H9 (cell line): ENCODE measurements at regions not wholly inside any gene's neighbourhood (a gene's known extent, or its start where the extent isn't known, plus 50 kb on each side); places are given as distances from the start of the nearest gene placed in this dataset.

ENCODE experiments used
- DNase-seq: peaks from one replicate; pipeline ENCODE4 v3.0.0-alpha.2; 2017
- H2AFZ ChIP-seq: one replicate; pipeline ENCODE4 v1.6.1; 2013; ENCODE audit warnings: mild to moderate bottlenecking, low read length, control low read depth, moderate library complexity
- H2AK5ac ChIP-seq: 2 replicates; pipeline ENCODE4 v1.6.1; 2013; ENCODE audit warnings: low read length, control low read depth, mixed read lengths; ENCODE audit not compliant: insufficient read length
- H2BK120ac ChIP-seq: one replicate; pipeline ENCODE4 v1.6.1; 2013; ENCODE audit warnings: low read depth, mild to moderate bottlenecking, low read length, control low read depth, inconsistent platforms; ENCODE audit not compliant: poor library complexity, severe bottlenecking
- H2BK12ac ChIP-seq: 2 replicates; pipeline ENCODE4 v1.6.1; 2013; ENCODE audit warnings: low read length, control low read depth, mixed read lengths, low read depth; ENCODE audit not compliant: insufficient read length
- H2BK15ac ChIP-seq: 2 replicates; pipeline ENCODE4 v1.6.1; 2013; ENCODE audit warnings: low read depth, low read length, control low read depth
- H2BK20ac ChIP-seq: one replicate; pipeline ENCODE4 v1.6.1; 2013; ENCODE audit warnings: low read depth, mild to moderate bottlenecking, low read length, control low read depth, inconsistent platforms; ENCODE audit not compliant: poor library complexity, severe bottlenecking
- H2BK5ac ChIP-seq: 2 replicates; pipeline ENCODE4 v1.6.1; 2013; ENCODE audit warnings: low read length, control low read depth, mixed read lengths; ENCODE audit not compliant: insufficient read length
- H3K14ac ChIP-seq: 2 replicates; pipeline ENCODE4 v1.6.1; 2013; ENCODE audit warnings: low read length, control low read depth; ENCODE audit not compliant: insufficient read depth
- H3K18ac ChIP-seq: 2 replicates; pipeline ENCODE4 v1.6.1; 2013; ENCODE audit warnings: low read depth, mild to moderate bottlenecking, mixed read lengths, low read length, control low read depth; ENCODE audit not compliant: insufficient read length
- H3K23ac ChIP-seq: 2 replicates; pipeline ENCODE4 v1.6.1; 2013; ENCODE audit warnings: low read length, control low read depth, mixed read lengths, low read depth; ENCODE audit not compliant: insufficient read length
- H3K23me2 ChIP-seq: 2 replicates; pipeline ENCODE4 v1.6.1; 2013; ENCODE audit warnings: low read depth, mild to moderate bottlenecking, mixed read lengths, low read length, control low read depth; ENCODE audit not compliant: insufficient read length, poor library complexity, severe bottlenecking
- H3K27ac ChIP-seq: 2 replicates; pipeline ENCODE4 v1.5.1; 2013; ENCODE audit warnings: low read length, control low read depth, mixed read lengths, low read depth; ENCODE audit not compliant: insufficient read length
- H3K27me3 ChIP-seq: 2 replicates; pipeline ENCODE4 v1.6.1; 2013; ENCODE audit warnings: low read length, control low read depth, inconsistent platforms; ENCODE audit not compliant: insufficient read depth
- H3K4ac ChIP-seq: 2 replicates; pipeline ENCODE4 v1.6.1; 2013; ENCODE audit warnings: low read depth, mild to moderate bottlenecking, control low read depth, inconsistent platforms, low read length, moderate library complexity
- H3K4me1 ChIP-seq: 2 replicates; pipeline ENCODE4 v1.6.1; 2013; ENCODE audit warnings: low read length, control low read depth, inconsistent platforms; ENCODE audit not compliant: insufficient read depth
- H3K4me2 ChIP-seq: 2 replicates; pipeline ENCODE4 v1.6.1; 2013; ENCODE audit warnings: low read length, control low read depth, mixed read lengths; ENCODE audit not compliant: insufficient read length, insufficient read depth
- H3K56ac ChIP-seq: 2 replicates; pipeline ENCODE4 v1.6.1; 2013; ENCODE audit warnings: low read depth, mild to moderate bottlenecking, mixed read lengths, low read length, control low read depth; ENCODE audit not compliant: insufficient read length
- H3K79me1 ChIP-seq: 2 replicates; pipeline ENCODE4 v1.6.1; 2013; ENCODE audit warnings: low read depth, mild to moderate bottlenecking, moderate library complexity, low read length, control low read depth, inconsistent platforms; ENCODE audit not compliant: insufficient read depth, poor library complexity, severe bottlenecking
- H3K79me2 ChIP-seq: 2 replicates; pipeline ENCODE4 v1.6.1; 2013; ENCODE audit warnings: low read length, control low read depth, inconsistent platforms; ENCODE audit not compliant: insufficient read depth
- H3K9ac ChIP-seq: 2 replicates; pipeline ENCODE4 v1.6.1; 2013; ENCODE audit warnings: low read length, control low read depth, mixed read lengths; ENCODE audit not compliant: insufficient read length; ENCODE audit errors: extremely low read depth
- H3K9me3 ChIP-seq: one replicate; pipeline ENCODE4 v1.6.1; 2013; ENCODE audit warnings: low read depth, low read length, inconsistent platforms; ENCODE audit not compliant: control insufficient read depth
- H3T11ph ChIP-seq: one replicate; pipeline ENCODE4 v1.6.1; 2013; ENCODE audit warnings: mild to moderate bottlenecking, low read length, control low read depth, inconsistent platforms
- H4K20me1 ChIP-seq: one replicate; pipeline ENCODE4 v1.6.1; 2013; ENCODE audit not compliant: control insufficient read depth, insufficient read length, insufficient read depth
- H4K5ac ChIP-seq: 2 replicates; pipeline ENCODE4 v1.6.1; 2013; ENCODE audit warnings: low read depth, mild to moderate bottlenecking, mixed read lengths, low read length, control low read depth; ENCODE audit not compliant: insufficient read length
- H4K8ac ChIP-seq: replicated peaks from 2 replicates; pipeline ENCODE4 v1.6.1; 2013; ENCODE audit warnings: low read length, control low read depth, mixed read lengths, low read depth; ENCODE audit not compliant: insufficient read length
- H4K91ac ChIP-seq: 2 replicates; pipeline ENCODE4 v1.6.1; 2013; ENCODE audit warnings: low read depth, mild to moderate bottlenecking, moderate library complexity, mixed read lengths, low read length, control low read depth; ENCODE audit not compliant: insufficient read length
- H3K27ac Mint-ChIP-seq, 3 experiments: 2 replicates in 2 of 3; 3 replicates in 1 of 3; pipeline ENCODE4 v1.8.0; 2020 to 2021; ENCODE audit warnings: mixed read lengths in 3 of 3, mild to moderate bottlenecking in 1 of 3, moderate library complexity in 1 of 3
- H3K27me3 Mint-ChIP-seq: 2 replicates; pipeline ENCODE4 v1.8.0; 2021; ENCODE audit warnings: low read depth, mild to moderate bottlenecking, moderate library complexity, mixed read lengths
- H3K36me3 Mint-ChIP-seq, 3 experiments: 2 replicates in 2 of 3; 3 replicates in 1 of 3; pipeline ENCODE4 v1.8.0; 2020 to 2021; ENCODE audit warnings: low read depth in 3 of 3, mixed read lengths in 3 of 3; ENCODE audit not compliant: insufficient read depth in 1 of 3
- H3K4me1 Mint-ChIP-seq, 2 experiments: 2 replicates each; pipeline ENCODE4 v1.8.0; 2020; ENCODE audit warnings: mixed read lengths in 2 of 2
- H3K4me3 Mint-ChIP-seq, 2 experiments: 2 replicates in 1 of 2; 3 replicates in 1 of 2; pipeline ENCODE4 v1.8.0; 2020 to 2021; ENCODE audit warnings: mild to moderate bottlenecking in 2 of 2, mixed read lengths in 2 of 2, moderate library complexity in 1 of 2
- H3K9me3 Mint-ChIP-seq, 2 experiments: 2 replicates in 1 of 2; 3 replicates in 1 of 2; pipeline ENCODE4 v1.8.0; 2020; ENCODE audit warnings: mild to moderate bottlenecking in 2 of 2, mixed read lengths in 2 of 2, moderate library complexity in 1 of 2
- WGBS: extraction: QIAGEN DNeasy Blood & Tissue Kit; methylation state at CpG from one replicate; pipeline ENCODE4 v1.1.7; 2013; ENCODE audit warnings: missing lambda C conversion rate, low lambda C conversion rate, mixed read lengths; ENCODE audit not compliant: insufficient read length; ENCODE audit errors: extremely low coverage; 5-methylcytosine and 5-hydroxymethylcytosine counted together
- TF ChIP-seq, protein P1 (sequence below): fragments of 200-600 bp; sonication (generic); conservative IDR thresholded peaks from 3 replicates; pipeline ENCODE4 v1.8.0; 2021; ENCODE audit warnings: antibody characterized with exemption, mild to moderate bottlenecking

DNA sequence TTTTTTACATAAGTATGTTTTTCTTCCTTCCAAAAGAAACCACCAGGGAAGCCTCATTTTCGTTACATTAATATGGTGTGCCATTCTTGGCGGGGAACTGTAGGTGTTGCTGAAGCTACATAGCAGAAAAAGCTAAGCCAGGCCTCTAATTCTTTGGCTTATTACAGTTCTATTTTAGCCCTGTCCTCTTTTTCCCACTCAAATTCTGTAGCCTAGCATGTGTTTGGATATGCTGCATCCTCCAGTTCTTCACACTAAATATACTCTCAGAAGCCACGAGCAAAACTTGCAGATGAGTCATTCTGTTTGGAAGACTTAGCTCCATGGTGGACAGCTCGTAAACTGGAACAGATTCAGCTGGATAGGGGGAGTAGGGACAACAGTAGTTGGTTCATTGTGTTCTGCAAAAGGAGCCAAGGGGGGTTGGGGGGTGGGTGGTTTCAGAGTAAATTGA, 369.4 kb downstream of the TMEM161B start:
- WGBS = no CpG with 5 or more reads among the region's 4 CpGs
- Mint-ChIP-seq H3K4me3 (no peak overlapping the region), H3K36me3 (peaks cover 0 to 2% (median 0%) of the 10 kb centered on the region in 3 experiments; a peak in 1 of 7 replicates), H3K4me1 (peaks cover 14 to 17% of the 10 kb centered on the region in 2 experiments), H3K9me3 (no peaks in the 10 kb centered on the region), H3K27ac (peak overlapping the region in 1 of 3 experiments; percentile 25; a peak in 1 of 7 replicates), H3K27me3 (no peaks in the 10 kb centered on the region)
- H4K5ac ChIP-seq = no peak overlapping the region
- no peak overlapping the region for H3K4ac ChIP-seq
- no peak overlapping the region for H2BK20ac ChIP-seq
- H4K20me1 ChIP-seq = no peaks in the 10 kb centered on the region
- no peak overlapping the region for H2BK12ac ChIP-seq
- H3K9me3 ChIP-seq = no peaks in the 10 kb centered on the region
- H4K8ac ChIP-seq = no peak overlapping the region
- H2BK120ac ChIP-seq = no peak overlapping the region
- H3K23me2 ChIP-seq = no peaks in the 10 kb centered on the region
- H3K56ac ChIP-seq = no peak overlapping the region
- H3K79me2 ChIP-seq = no peaks in the 10 kb centered on the region
- H3K18ac ChIP-seq = no peak overlapping the region
- no peak overlapping the region for H3K23ac ChIP-seq
- no peaks in the 10 kb centered on the region; the same call in 1 of the 2 replicates for H3K4me1 ChIP-seq
- no peak overlapping the region for H3K9ac ChIP-seq
- H3K79me1 ChIP-seq = no peaks in the 10 kb centered on the region
- no peak for DNase-seq
- H2AFZ ChIP-seq = no peak overlapping the region
- H2BK15ac ChIP-seq = no peak overlapping the region
- H3T11ph ChIP-seq = no peak overlapping the region
- H2AK5ac ChIP-seq = no peak overlapping the region
- no peak overlapping the region for H4K91ac ChIP-seq
- no peak overlapping the region for H3K14ac ChIP-seq
- H2BK5ac ChIP-seq = no peak overlapping the region
- no peak overlapping the region for H3K27ac ChIP-seq
- TF ChIP-seq, protein P1, sequence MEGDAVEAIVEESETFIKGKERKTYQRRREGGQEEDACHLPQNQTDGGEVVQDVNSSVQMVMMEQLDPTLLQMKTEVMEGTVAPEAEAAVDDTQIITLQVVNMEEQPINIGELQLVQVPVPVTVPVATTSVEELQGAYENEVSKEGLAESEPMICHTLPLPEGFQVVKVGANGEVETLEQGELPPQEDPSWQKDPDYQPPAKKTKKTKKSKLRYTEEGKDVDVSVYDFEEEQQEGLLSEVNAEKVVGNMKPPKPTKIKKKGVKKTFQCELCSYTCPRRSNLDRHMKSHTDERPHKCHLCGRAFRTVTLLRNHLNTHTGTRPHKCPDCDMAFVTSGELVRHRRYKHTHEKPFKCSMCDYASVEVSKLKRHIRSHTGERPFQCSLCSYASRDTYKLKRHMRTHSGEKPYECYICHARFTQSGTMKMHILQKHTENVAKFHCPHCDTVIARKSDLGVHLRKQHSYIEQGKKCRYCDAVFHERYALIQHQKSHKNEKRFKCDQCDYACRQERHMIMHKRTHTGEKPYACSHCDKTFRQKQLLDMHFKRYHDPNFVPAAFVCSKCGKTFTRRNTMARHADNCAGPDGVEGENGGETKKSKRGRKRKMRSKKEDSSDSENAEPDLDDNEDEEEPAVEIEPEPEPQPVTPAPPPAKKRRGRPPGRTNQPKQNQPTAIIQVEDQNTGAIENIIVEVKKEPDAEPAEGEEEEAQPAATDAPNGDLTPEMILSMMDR = peak; percentile 42; the same call in 1 of the 3 replicates
- H3K4me2 ChIP-seq = no peak overlapping the region
- H3K27me3 ChIP-seq = no peaks in the 10 kb centered on the region
